ENCODE measurements at regions not wholly inside any gene's neighbourhood (a gene's known extent, or its start where the extent isn't known, plus 50 kb on each side); places are given as distances from the start of the nearest gene placed in this dataset.

GRCh38 chr9:109574061-109574882 lies 76.2 kb upstream of the PTPN3 start:
- DNase-seq (peak; percentile 31), ATAC-seq (ENCODE audit: insufficient read depth, low read depth) (peak; percentile 80)
- Histone ChIP-seq H4K20me1 (ENCODE audit: insufficient read depth, low read length) (no peaks in the 10 kb centered on the region), H3K4me3 (ENCODE audit: low read depth in 1 of 2, low read length in 2 of 2) (no peak overlapping the region), H3K27me3 (ENCODE audit: insufficient read depth, low read length, poor library complexity) (no peaks in the 10 kb centered on the region), H3K79me2 (ENCODE audit: insufficient read depth, low read length) (no peaks in the 10 kb centered on the region), H3K9ac (ENCODE audit: low read depth, low read length) (no peak overlapping the region), H3K36me3 (ENCODE audit: insufficient read depth, low read length) (no peaks in the 10 kb centered on the region), H2AFZ (ENCODE audit: low read depth, low read length) (no peak overlapping the region), H3K27ac (ENCODE audit: low read length) (no peak overlapping the region), H3K4me1 (ENCODE audit: insufficient read depth, low read length) (no peaks in the 10 kb centered on the region), H3K4me2 (ENCODE audit: insufficient read depth, low read length) (no peak overlapping the region), H3K9me3 (ENCODE audit: insufficient read depth, low read length, severe bottlenecking) (no peaks in the 10 kb centered on the region)
- TF ChIP-seq CTCF (IDR thresholded peaks at IDR 0.05; ENCODE audit: borderline replicate concordance, extremely low read depth, low read length, poor library complexity, severe bottlenecking): peak; percentile 76
- TF ChIP-seq EZH2 (IDR thresholded peaks at IDR 0.05; ENCODE audit: borderline replicate concordance, low read depth, low read length, severe bottlenecking): no peak

GRCh38 chr9:109576762-109577161 lies 78.7 kb upstream of the PTPN3 start:
- Histone ChIP-seq H4K20me1 (ENCODE audit: insufficient read depth, low read length) (no peaks in the 10 kb centered on the region), H3K27ac (ENCODE audit: low read length) (no peak overlapping the region), H3K79me2 (ENCODE audit: insufficient read depth, low read length) (no peaks in the 10 kb centered on the region), H3K4me3 (ENCODE audit: low read depth in 1 of 2, low read length in 2 of 2) (no peak overlapping the region), H3K36me3 (ENCODE audit: insufficient read depth, low read length) (no peaks in the 10 kb centered on the region), H3K27me3 (ENCODE audit: insufficient read depth, low read length, poor library complexity) (no peaks in the 10 kb centered on the region), H2AFZ (ENCODE audit: low read depth, low read length) (no peak overlapping the region), H3K4me1 (ENCODE audit: insufficient read depth, low read length) (no peaks in the 10 kb centered on the region), H3K9ac (ENCODE audit: low read depth, low read length) (no peak overlapping the region), H3K9me3 (ENCODE audit: insufficient read depth, low read length, severe bottlenecking) (no peaks in the 10 kb centered on the region), H3K4me2 (ENCODE audit: insufficient read depth, low read length) (no peak overlapping the region)
- no peak for TF ChIP-seq CTCF (IDR thresholded peaks at IDR 0.05; ENCODE audit: borderline replicate concordance, extremely low read depth, low read length, poor library complexity, severe bottlenecking)
- no peak for TF ChIP-seq EZH2 (IDR thresholded peaks at IDR 0.05; ENCODE audit: borderline replicate concordance, low read depth, low read length, severe bottlenecking)
- DNase-seq: no peak
- ATAC-seq (ENCODE audit: insufficient read depth, low read depth): no peak

GRCh38 chr9:109579191-109579948 lies 81.3 kb upstream of the PTPN3 start:
- H3K4me1 ChIP-seq (ENCODE audit: insufficient read depth, low read length): no peaks in the 10 kb centered on the region
- no peaks in the 10 kb centered on the region for H3K36me3 ChIP-seq (ENCODE audit: insufficient read depth, low read length)
- no peak overlapping the region for H2AFZ ChIP-seq (ENCODE audit: low read depth, low read length)
- TF ChIP-seq EZH2 (IDR thresholded peaks at IDR 0.05; ENCODE audit: borderline replicate concordance, low read depth, low read length, severe bottlenecking) (no peak), CTCF (IDR thresholded peaks at IDR 0.05; ENCODE audit: borderline replicate concordance, extremely low read depth, low read length, poor library complexity, severe bottlenecking) (no peak)
- no peaks in the 10 kb centered on the region for H3K27me3 ChIP-seq (ENCODE audit: insufficient read depth, low read length, poor library complexity)
- no peaks in the 10 kb centered on the region for H3K79me2 ChIP-seq (ENCODE audit: insufficient read depth, low read length)
- H3K9ac ChIP-seq (ENCODE audit: low read depth, low read length): no peak overlapping the region
- no peak overlapping the region for H3K4me2 ChIP-seq (ENCODE audit: insufficient read depth, low read length)
- ATAC-seq (ENCODE audit: insufficient read depth, low read depth) (no peak), DNase-seq (no peak)
- H3K9me3 ChIP-seq (ENCODE audit: insufficient read depth, low read length, severe bottlenecking): no peaks in the 10 kb centered on the region
- H4K20me1 ChIP-seq (ENCODE audit: insufficient read depth, low read length): no peaks in the 10 kb centered on the region
- H3K27ac ChIP-seq (ENCODE audit: low read length): no peak overlapping the region
- no peak overlapping the region for H3K4me3 ChIP-seq (ENCODE audit: low read depth in 1 of 2, low read length in 2 of 2)
